Aorta (tissue), 5 donors: ENCODE measurements at regions not wholly inside any gene's neighbourhood (a gene's known extent, or its start where the extent isn't known, plus 50 kb on each side); places are given as distances from the start of the nearest gene placed in this dataset.

Experiments
- ATAC-seq: fragments of 200-7000 bp; cut with Tn5 transposase; one replicate; pipeline ENCODE4 v1.9.1; 2022; ENCODE audit warnings: moderate library complexity; ENCODE audit not compliant: low FRiP score
- DNase-seq, 2 donors: peaks; one replicate each; pipeline ENCODE4 v3.0.0-alpha.2; 2020
- H3K27ac ChIP-seq, 2 donors: one replicate each; pipeline ENCODE4 v1.5.1; 2013; ENCODE audit warnings: low read length in 2 of 2, mild to moderate bottlenecking in 2 of 2, moderate library complexity in 2 of 2, control low read depth in 1 of 2, inconsistent platforms in 1 of 2, low read depth in 1 of 2
- H3K27me3 ChIP-seq, 2 donors: one replicate each; pipeline ENCODE4 v1.6.1; 2013; ENCODE audit warnings: control low read depth in 1 of 2, low read length in 1 of 2, mild to moderate bottlenecking in 1 of 2, moderate library complexity in 1 of 2; ENCODE audit not compliant: insufficient read depth in 2 of 2, control insufficient read depth in 1 of 2
- H3K36me3 ChIP-seq, 2 donors: one replicate each; pipeline ENCODE4 v1.6.1; 2013; ENCODE audit warnings: control low read depth in 1 of 2, low read length in 1 of 2, mild to moderate bottlenecking in 1 of 2; ENCODE audit not compliant: insufficient read depth in 2 of 2, control insufficient read depth in 1 of 2
- H3K4me1 ChIP-seq, 2 donors: one replicate each; pipeline ENCODE4 v1.6.1; 2013; ENCODE audit warnings: low read length in 2 of 2, control low read depth in 1 of 2, mild to moderate bottlenecking in 1 of 2, moderate library complexity in 1 of 2; ENCODE audit not compliant: insufficient read depth in 2 of 2, control insufficient read depth in 1 of 2
- H3K4me3 ChIP-seq, 2 donors: one replicate each; pipeline ENCODE4 v1.5.1; 2013; ENCODE audit warnings: low read length in 2 of 2, control low read depth in 1 of 2, mild to moderate bottlenecking in 1 of 2
- H3K9me3 ChIP-seq: one replicate; pipeline ENCODE4 v1.6.1; 2013; ENCODE audit warnings: mild to moderate bottlenecking, low read length; ENCODE audit not compliant: control insufficient read depth
- WGBS, 2 donors: extraction: QIAGEN DNeasy Blood & Tissue Kit; methylation state at CpG; one replicate each; pipeline ENCODE4 v1.1.7; 2013; 5-methylcytosine and 5-hydroxymethylcytosine counted together
- intact Hi-C, 2 donors: fragments of 100-400 bp; cut with DNase I; formaldehyde crosslinking; loops; one replicate each; pipeline versions ENCODE4 v1.14.2 to v1.15.0; 2022
- donor health status: healthy with polysubstance abuse.
- donor health status: Bipolar disorder and iron deficiency.
- donor health status: DM: no; HTN: no; CAD: no.
- donor health status: DM: no; HTN: no; CAD: no.
- donor health status: DM: yes; HTN: yes; CAD: no.

- 91 to 92% methylated on average over 5 of the region's 5 CpGs for WGBS, 2 donors
- DNase-seq (no peak), ATAC-seq (no peak)
- Histone ChIP-seq H3K27me3 (no peaks in the 10 kb centered on the region), H3K27ac (no peak overlapping the region), H3K36me3 (no peaks in the 10 kb centered on the region), H3K9me3 (no peaks in the 10 kb centered on the region), H3K4me3 (no peak overlapping the region), H3K4me1 (peaks cover 0 to 2% of the 10 kb centered on the region in 2 donors)
- intact Hi-C loops, result no loop called here
These were observed 129.5 kb upstream of the LNX1 start for GRCh38 chr4:53720776-53721175.

- Histone ChIP-seq H3K9me3 (no peaks in the 10 kb centered on the region), H3K4me1 (peaks cover 3 to 6% of the 10 kb centered on the region in 2 donors), H3K27ac (peak overlapping the region in 1 of 2 donors; percentile 83), H3K36me3 (no peaks in the 10 kb centered on the region), H3K27me3 (no peaks in the 10 kb centered on the region), H3K4me3 (no peak overlapping the region)
- 23 to 25% methylated on average over 4 of the region's 4 CpGs for WGBS, 2 donors
- intact Hi-C loops, result loop anchor here in 1 of 2 donors (10.0 kb wide), 2 partner anchors 348 to 702 kb away; partner anchors contain the start of gene CHIC2
- DNase-seq (no peak), ATAC-seq (peak; percentile 50)
These were observed 125.8 kb upstream of the LNX1 start for GRCh38 chr4:53717064-53717549.

- no peak overlapping the region for H3K4me3 ChIP-seq
- H3K27ac ChIP-seq, result peak overlapping the region; percentile 45 to 90
- no peaks in the 10 kb centered on the region for H3K27me3 ChIP-seq
- H3K4me1 ChIP-seq, result peaks cover 3 to 6% of the 10 kb centered on the region in 2 donors
- intact Hi-C loops, result loop anchor here in 1 of 2 donors (10.0 kb wide), 2 partner anchors 348 to 702 kb away; partner anchors contain the start of gene CHIC2
- no peaks in the 10 kb centered on the region for H3K36me3 ChIP-seq
- DNase-seq (no peak), ATAC-seq (no peak)
- no peaks in the 10 kb centered on the region for H3K9me3 ChIP-seq
- 16 to 22% methylated on average over 6 of the region's 6 CpGs for WGBS, 2 donors
These were observed 125.3 kb upstream of the LNX1 start for GRCh38 chr4:53716471-53717063.

GRCh38 chr4:53716011-53716410 lies 124.7 kb upstream of the LNX1 start:
- Histone ChIP-seq H3K4me1 (peaks cover 3 to 7% of the 10 kb centered on the region in 2 donors), H3K36me3 (no peaks in the 10 kb centered on the region), H3K4me3 (no peak overlapping the region), H3K9me3 (no peaks in the 10 kb centered on the region), H3K27me3 (no peaks in the 10 kb centered on the region), H3K27ac (peak overlapping the region; percentile 45 to 63)
- DNase-seq (no peak), ATAC-seq (no peak)
- intact Hi-C loops, result loop anchor here in 1 of 2 donors (10.0 kb wide), 2 partner anchors 349 to 701 kb away; partner anchors contain the start of gene CHIC2

- H3K4me1 ChIP-seq, result peaks cover 3 to 7% of the 10 kb centered on the region in 2 donors
- H3K36me3 ChIP-seq, result no peaks in the 10 kb centered on the region
- H3K27me3 ChIP-seq, result no peaks in the 10 kb centered on the region
- H3K4me3 ChIP-seq, result no peak overlapping the region
- no peaks in the 10 kb centered on the region for H3K9me3 ChIP-seq
- ATAC-seq (no peak), DNase-seq (no peak)
- peak overlapping the region in 1 of 2 donors; percentile 71 for H3K27ac ChIP-seq
- WGBS, 2 donors, result 41 to 44% methylated on average over 6 of the region's 6 CpGs
- intact Hi-C loops, result loop anchor here in 1 of 2 donors (5.0 to 10.0 kb wide), 3 partner anchors 193 to 700 kb away; partner anchors contain the start of gene CHIC2
These were observed 123.2 kb upstream of the LNX1 start for GRCh38 chr4:53714236-53715140.

DNA sequence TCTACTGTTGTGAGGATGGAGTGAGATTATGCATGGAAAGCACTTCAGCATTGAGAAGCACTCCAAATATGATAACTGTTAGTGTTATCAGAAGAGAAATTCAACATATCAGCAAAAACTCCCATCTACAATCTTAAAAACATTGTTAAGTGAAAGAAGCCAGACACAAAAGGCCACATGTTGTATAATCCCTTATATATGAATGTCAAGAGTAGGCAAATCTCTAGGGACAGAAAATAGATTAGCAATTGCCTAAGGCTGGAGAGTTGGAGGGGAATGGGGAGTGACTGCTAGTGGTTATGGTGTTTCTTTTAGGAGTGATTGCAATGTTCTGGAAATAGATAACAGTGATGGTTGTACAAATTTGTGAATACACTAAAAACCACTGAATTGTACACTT lies 122.5 kb upstream of the LNX1 start:
- Histone ChIP-seq H3K9me3 (no peaks in the 10 kb centered on the region), H3K27ac (no peak overlapping the region), H3K4me3 (no peak overlapping the region), H3K4me1 (peaks cover 3 to 7% of the 10 kb centered on the region in 2 donors), H3K27me3 (no peaks in the 10 kb centered on the region), H3K36me3 (no peaks in the 10 kb centered on the region)
- no peak for DNase-seq
- no peak for ATAC-seq
- intact Hi-C loops, result loop anchor here in 1 of 2 donors (5.0 to 10.0 kb wide), 3 partner anchors 194 to 699 kb away; partner anchors contain the start of gene CHIC2

DNA sequence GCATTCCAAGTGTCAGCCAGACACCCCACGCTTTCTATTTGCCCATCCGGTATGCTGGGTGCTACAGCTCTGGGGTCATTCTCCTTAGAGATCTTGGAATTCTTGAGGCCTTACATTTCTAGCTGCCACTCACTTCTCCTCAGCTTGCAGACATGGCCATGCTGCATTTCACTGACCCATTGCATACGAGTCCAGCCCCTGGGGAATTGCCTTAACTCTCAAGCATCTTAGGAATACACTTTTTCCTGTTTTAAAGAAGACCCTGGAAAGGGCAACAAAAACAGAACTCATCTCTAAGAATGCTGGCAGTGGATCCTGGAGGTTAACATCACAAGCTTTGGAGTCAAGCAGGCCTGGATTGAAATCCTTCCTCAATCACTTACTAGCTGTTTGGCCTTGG lies 122.0 kb upstream of the LNX1 start:
- Histone ChIP-seq H3K4me3 (no peak overlapping the region), H3K4me1 (peaks cover 3 to 7% of the 10 kb centered on the region in 2 donors), H3K27ac (peak overlapping the region in 1 of 2 donors; percentile 33), H3K9me3 (no peaks in the 10 kb centered on the region), H3K36me3 (no peaks in the 10 kb centered on the region), H3K27me3 (no peaks in the 10 kb centered on the region)
- WGBS, 2 donors, result 67 to 85% methylated on average over 3 of the region's 3 CpGs
- ATAC-seq (no peak), DNase-seq (no peak)
- intact Hi-C loops, result loop anchor here in 1 of 2 donors (5.0 to 10.0 kb wide), 3 partner anchors 194 to 698 kb away; partner anchors contain the start of gene CHIC2

DNA sequence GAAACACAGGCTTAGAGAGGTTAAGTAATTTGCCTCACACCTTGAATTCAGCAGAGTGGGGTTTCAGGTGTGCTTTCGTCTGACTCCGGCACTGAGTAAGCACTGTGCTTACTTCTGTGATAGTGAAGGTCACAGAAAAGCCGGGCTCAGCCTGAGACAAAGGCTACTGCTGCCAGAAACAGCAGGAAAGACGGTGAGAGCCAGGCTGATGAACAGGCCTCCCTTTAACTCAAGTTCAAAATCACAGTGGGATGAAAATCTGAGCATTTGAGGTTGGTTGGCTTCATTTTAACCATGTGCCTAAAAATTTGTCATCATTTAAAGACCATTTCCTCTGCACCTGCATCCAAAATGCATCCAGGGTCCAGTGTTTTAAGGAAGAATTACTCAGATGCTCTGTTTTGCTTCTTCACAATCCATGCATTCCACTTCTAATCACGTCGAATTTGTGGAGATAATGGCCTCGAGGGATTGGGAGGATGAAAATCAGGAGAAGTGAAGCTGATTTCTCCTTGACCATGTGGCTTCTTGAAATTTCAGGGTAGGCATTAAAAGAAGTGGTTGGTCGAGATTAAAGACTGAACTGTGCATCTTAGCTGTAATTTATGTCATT lies 121.2 kb upstream of the LNX1 start:
- Histone ChIP-seq H3K4me1 (peaks cover 3 to 7% of the 10 kb centered on the region in 2 donors), H3K27ac (peak overlapping the region in 1 of 2 donors; percentile 63), H3K27me3 (no peaks in the 10 kb centered on the region), H3K36me3 (no peaks in the 10 kb centered on the region), H3K9me3 (no peaks in the 10 kb centered on the region), H3K4me3 (no peak overlapping the region)
- no peak for DNase-seq
- 33 to 41% methylated on average over 8 of the region's 8 CpGs for WGBS, 2 donors
- ATAC-seq, result no peak
- intact Hi-C loops, result loop anchor here in 1 of 2 donors (5.0 to 10.0 kb wide), 3 partner anchors 195 to 698 kb away; partner anchors contain the start of gene CHIC2
